Adrenal gland (tissue), 9 donors: ENCODE measurements at regions not wholly inside any gene's neighbourhood (a gene's known extent, or its start where the extent isn't known, plus 50 kb on each side); places are given as distances from the start of the nearest gene placed in this dataset.

Experiments used
- DNase-seq, 7 donors: peaks; one replicate each; pipeline ENCODE4 v3.0.0-alpha.2; 2019 to 2020
- H3K27ac ChIP-seq, 5 donors: fragments of 200-600 bp; sonication (generic) in 4 of 5; 1 replicate in 3 of 5; 2 replicates in 2 of 5; pipeline versions ENCODE4 v1.5.1 to v1.8.0; 2016 to 2020; ENCODE audit warnings: mild to moderate bottlenecking in 1 of 5
- H3K27me3 ChIP-seq: fragments of 200-600 bp; 2 replicates; pipeline ENCODE4 v1.8.0; 2021
- H3K36me3 ChIP-seq, 2 donors: fragments of 200-600 bp; replicated peaks in 1 of 2; 1 replicate in 1 of 2; 2 replicates in 1 of 2; pipeline versions ENCODE4 v1.5.1 to v1.8.0; 2018 to 2022
- H3K4me1 ChIP-seq, 2 donors: fragments of 200-600 bp; replicated peaks in 1 of 2; 1 replicate in 1 of 2; 2 replicates in 1 of 2; pipeline versions ENCODE4 v1.5.1 to v1.8.0; 2018 to 2021
- H3K4me3 ChIP-seq, 4 donors: fragments of 200-600 bp; sonication (generic) in 3 of 4; one replicate each; pipeline ENCODE4 v1.5.1; 2016 to 2018
- H3K9me3 ChIP-seq, 3 donors: fragments of 200-600 bp; sonication (generic) in 1 of 3; replicated peaks in 1 of 3; 1 replicate in 2 of 3; 2 replicates in 1 of 3; pipeline versions ENCODE4 v1.5.1 to v1.8.0; 2016 to 2021
- CTCF ChIP-seq, 6 experiments: fragments of 450-650 bp in 4 of 6; fragments of 200-600 bp in 2 of 6; sonication (generic) in 1 of 6; IDR thresholded peaks; 1 replicate in 5 of 6; 2 replicates in 1 of 6; pipeline versions ENCODE4 v1.5.1 to v1.8.0; 2016 to 2021; ENCODE audit warnings: antibody characterized with exemption in 6 of 6, mild to moderate bottlenecking in 2 of 6, moderate library complexity in 1 of 6
- POLR2A ChIP-seq, 2 donors: fragments of 450-650 bp; IDR thresholded peaks; one replicate each; pipeline ENCODE4 v1.6.1; 2017; ENCODE audit warnings: antibody characterized with exemption in 2 of 2, mild to moderate bottlenecking in 2 of 2, moderate library complexity in 1 of 2
- WGBS, 4 donors: extraction: QIAGEN DNeasy Blood & Tissue Kit in 2 of 4; methylation state at CpG; one replicate each; pipeline versions ENCODE4 v1.1.5 to v1.1.7; 2013 to 2017; 5-methylcytosine and 5-hydroxymethylcytosine counted together
- intact Hi-C, 2 donors: fragments of 100-400 bp; cut with DNase I; formaldehyde crosslinking; loops; one replicate each; pipeline versions ENCODE4 v1.14.1 to v1.15.0; 2022 to 2023
- donor health status: healthy with polysubstance abuse.
- donor health status: Bipolar disorder and iron deficiency.
- donor health status: DM: yes; HTN: yes; CAD: no.
- donor health status: DM: no; HTN: no; CAD: no.
- donor health status: DM: no; HTN: no; CAD: no.

- H3K4me1 ChIP-seq: no peaks in the 10 kb centered on the region
- WGBS, 4 donors: 65 to 96% (median 85%) methylated on average over 3 of the region's 3 CpGs
- no peaks in the 10 kb centered on the region for H3K27me3 ChIP-seq
- no peak for DNase-seq
- no peaks in the 10 kb centered on the region for H3K36me3 ChIP-seq
- H3K27ac ChIP-seq: no peak overlapping the region
- intact Hi-C loops: no loop called here
- no peaks in the 10 kb centered on the region for H3K9me3 ChIP-seq
- no peak for TF ChIP-seq POLR2A (IDR thresholded peaks at IDR 0.05)
- TF ChIP-seq CTCF (IDR thresholded peaks at IDR 0.05): no peak
- no peak overlapping the region for H3K4me3 ChIP-seq
Observed at GRCh38 chr1:22216966-22217365, 74.1 kb upstream of the WNT4 start.

- DNase-seq: peak in 1 of 7 donors; percentile 32
- H3K9me3 ChIP-seq: no peaks in the 10 kb centered on the region
- H3K36me3 ChIP-seq: no peaks in the 10 kb centered on the region
- WGBS, 4 donors: 65 to 68% (median 66%) methylated on average over 11 to 19 of the region's 19 CpGs
- no peak overlapping the region for H3K4me3 ChIP-seq
- no peak overlapping the region for H3K27ac ChIP-seq
- no peak for TF ChIP-seq CTCF (IDR thresholded peaks at IDR 0.05)
- no peak for TF ChIP-seq POLR2A (IDR thresholded peaks at IDR 0.05)
- intact Hi-C loops: no loop called here
- no peaks in the 10 kb centered on the region for H3K27me3 ChIP-seq
- no peaks in the 10 kb centered on the region for H3K4me1 ChIP-seq
Observed at GRCh38 chr1:22217811-22218460, 75.0 kb upstream of the WNT4 start.

GRCh38 chr1:22218618-22219250 is 75.8 kb upstream of the WNT4 start:
- WGBS, 4 donors: 82 to 92% (median 87%) methylated on average over 12 of the region's 12 CpGs
- Histone ChIP-seq H3K27ac (no peak overlapping the region), H3K9me3 (no peaks in the 10 kb centered on the region), H3K27me3 (no peaks in the 10 kb centered on the region), H3K4me1 (no peaks in the 10 kb centered on the region), H3K4me3 (no peak overlapping the region), H3K36me3 (no peaks in the 10 kb centered on the region)
- no peak for DNase-seq
- no peak for TF ChIP-seq CTCF (IDR thresholded peaks at IDR 0.05)
- TF ChIP-seq POLR2A (IDR thresholded peaks at IDR 0.05): no peak
- intact Hi-C loops: no loop called here

- peak in 2 of 7 donors; percentile 3 to 6 for DNase-seq
- intact Hi-C loops: no loop called here
- Histone ChIP-seq H3K9me3 (no peaks in the 10 kb centered on the region), H3K4me3 (no peak overlapping the region), H3K36me3 (no peaks in the 10 kb centered on the region), H3K27ac (no peak overlapping the region), H3K27me3 (no peaks in the 10 kb centered on the region), H3K4me1 (no peaks in the 10 kb centered on the region)
- TF ChIP-seq POLR2A (IDR thresholded peaks at IDR 0.05) (no peak), CTCF (IDR thresholded peaks at IDR 0.05) (no peak)
- WGBS, 4 donors: 84 to 97% (median 88%) methylated on average over 7 to 8 of the region's 8 CpGs
Observed at GRCh38 chr1:22221233-22221780, 78.4 kb upstream of the WNT4 start.
